ENCODE measurements at regions not wholly inside any gene's neighbourhood (a gene's known extent, or its start where the extent isn't known, plus 50 kb on each side); places are given as distances from the start of the nearest gene placed in this dataset.

DNA sequence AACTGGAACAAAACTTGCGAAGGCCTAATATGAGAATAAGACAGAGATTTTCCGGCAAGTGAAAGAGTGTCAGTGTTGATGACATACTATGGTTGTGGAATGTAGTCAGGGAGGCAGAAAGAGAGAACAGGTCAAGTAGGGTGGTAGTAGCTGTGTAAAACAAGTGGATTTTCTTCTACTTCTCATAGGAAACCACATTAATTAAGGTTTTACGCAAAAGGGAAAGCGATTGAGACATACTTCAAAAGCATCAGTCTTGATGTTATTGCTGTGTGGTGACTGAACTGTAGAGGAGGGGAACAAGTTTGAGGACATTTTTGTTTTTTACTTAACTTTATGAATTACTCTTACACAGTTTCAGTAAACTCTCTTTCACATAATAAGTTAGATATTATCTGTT, 186.0 kb upstream of the CNTN5 start:
- H3K27me3 ChIP-seq (ENCODE audit: low read length), result no peaks in the 10 kb centered on the region
- H3K4me2 ChIP-seq (ENCODE audit: low read length), result no peak overlapping the region
- H3K27ac ChIP-seq (ENCODE audit: low read length), result no peak overlapping the region
- no peak overlapping the region for H2AFZ ChIP-seq (ENCODE audit: low read length)
- intact Hi-C loops (cut with micrococcal nuclease), result no loop called here
- H3K4me1 ChIP-seq (ENCODE audit: insufficient read depth, low read length), result no peaks in the 10 kb centered on the region
- ATAC-seq (no peak), DNase-seq (no peak)
- TF ChIP-seq EZH2 (IDR thresholded peaks at IDR 0.05; ENCODE audit: low read length, unreplicated experiment) (no peak), EZH2phosphoT487 (IDR thresholded peaks at IDR 0.05; ENCODE audit: borderline replicate concordance, low read length) (no peak)
- TF ChIP-seq, protein P1, sequence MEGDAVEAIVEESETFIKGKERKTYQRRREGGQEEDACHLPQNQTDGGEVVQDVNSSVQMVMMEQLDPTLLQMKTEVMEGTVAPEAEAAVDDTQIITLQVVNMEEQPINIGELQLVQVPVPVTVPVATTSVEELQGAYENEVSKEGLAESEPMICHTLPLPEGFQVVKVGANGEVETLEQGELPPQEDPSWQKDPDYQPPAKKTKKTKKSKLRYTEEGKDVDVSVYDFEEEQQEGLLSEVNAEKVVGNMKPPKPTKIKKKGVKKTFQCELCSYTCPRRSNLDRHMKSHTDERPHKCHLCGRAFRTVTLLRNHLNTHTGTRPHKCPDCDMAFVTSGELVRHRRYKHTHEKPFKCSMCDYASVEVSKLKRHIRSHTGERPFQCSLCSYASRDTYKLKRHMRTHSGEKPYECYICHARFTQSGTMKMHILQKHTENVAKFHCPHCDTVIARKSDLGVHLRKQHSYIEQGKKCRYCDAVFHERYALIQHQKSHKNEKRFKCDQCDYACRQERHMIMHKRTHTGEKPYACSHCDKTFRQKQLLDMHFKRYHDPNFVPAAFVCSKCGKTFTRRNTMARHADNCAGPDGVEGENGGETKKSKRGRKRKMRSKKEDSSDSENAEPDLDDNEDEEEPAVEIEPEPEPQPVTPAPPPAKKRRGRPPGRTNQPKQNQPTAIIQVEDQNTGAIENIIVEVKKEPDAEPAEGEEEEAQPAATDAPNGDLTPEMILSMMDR (conservative IDR thresholded peaks at IDR 0.05; ENCODE audit: low read depth, low read length), result no peak
- no peaks in the 10 kb centered on the region for H3K36me3 ChIP-seq (ENCODE audit: low read depth, low read length)
- CTCF ChIA-PET, result no interaction called here
- H3F3A ChIP-seq (ENCODE audit: low read length, unreplicated experiment), result no peaks in the 10 kb centered on the region
- no peak overlapping the region for H3K9ac ChIP-seq (ENCODE audit: low read length)
- POLR2A ChIA-PET (ENCODE audit: unreplicated experiment), result no interaction called here
- BruUV-seq (replicated peaks), result no TSS peak
- no peaks in the 10 kb centered on the region for H3K9me2 ChIP-seq (replicated peaks; ENCODE audit: low read length)
- H3K4me3 ChIP-seq (ENCODE audit: low read length), result no peak overlapping the region
- H3K79me2 ChIP-seq (ENCODE audit: low read length), result no peaks in the 10 kb centered on the region
- no peaks in the 10 kb centered on the region for H3K9me3 ChIP-seq (ENCODE audit: low read length)
- no peaks in the 10 kb centered on the region for H4K20me1 ChIP-seq (ENCODE audit: low read length)

DNA sequence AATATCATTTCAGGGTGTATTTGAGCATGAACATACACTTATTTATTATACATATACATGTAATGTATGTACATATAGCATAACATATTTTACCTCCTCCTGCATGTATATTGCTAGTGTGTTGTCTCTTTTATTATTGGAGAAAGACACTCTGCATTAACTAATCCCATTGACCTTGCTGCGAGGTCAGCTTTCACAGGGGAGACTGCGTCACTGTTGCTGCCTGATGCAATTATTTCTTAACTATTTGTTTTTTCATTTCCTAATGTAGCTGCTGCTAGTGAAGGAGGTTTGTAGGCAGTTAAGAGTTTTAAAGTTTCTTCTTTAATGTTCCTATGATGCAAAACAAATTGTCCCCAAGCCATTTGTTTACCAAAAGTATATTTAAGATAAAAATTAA, 185.4 kb upstream of the CNTN5 start:
- H3K27me3 ChIP-seq (ENCODE audit: low read length), result no peaks in the 10 kb centered on the region
- no peaks in the 10 kb centered on the region for H3K9me2 ChIP-seq (replicated peaks; ENCODE audit: low read length)
- no peak overlapping the region for H2AFZ ChIP-seq (ENCODE audit: low read length)
- no peaks in the 10 kb centered on the region for H3F3A ChIP-seq (ENCODE audit: low read length, unreplicated experiment)
- TF ChIP-seq EZH2 (IDR thresholded peaks at IDR 0.05; ENCODE audit: low read length, unreplicated experiment) (no peak), EZH2phosphoT487 (IDR thresholded peaks at IDR 0.05; ENCODE audit: borderline replicate concordance, low read length) (no peak)
- TF ChIP-seq, protein P1 (conservative IDR thresholded peaks at IDR 0.05; ENCODE audit: low read depth, low read length), result no peak
- ATAC-seq, result no peak
- H3K79me2 ChIP-seq (ENCODE audit: low read length), result no peaks in the 10 kb centered on the region
- no peak overlapping the region for H3K4me3 ChIP-seq (ENCODE audit: low read length)
- H3K9me3 ChIP-seq (ENCODE audit: low read length), result no peaks in the 10 kb centered on the region
- no peaks in the 10 kb centered on the region for H3K4me1 ChIP-seq (ENCODE audit: insufficient read depth, low read length)
- intact Hi-C loops (cut with micrococcal nuclease), result no loop called here
- ChIA-PET CTCF (no interaction called here), POLR2A (ENCODE audit: unreplicated experiment) (no interaction called here)
- DNase-seq, result no peak
- no peak overlapping the region for H3K9ac ChIP-seq (ENCODE audit: low read length)
- H3K27ac ChIP-seq (ENCODE audit: low read length), result no peak overlapping the region
- no peaks in the 10 kb centered on the region for H3K36me3 ChIP-seq (ENCODE audit: low read depth, low read length)
- no peak overlapping the region for H3K4me2 ChIP-seq (ENCODE audit: low read length)
- no TSS peak for BruUV-seq (replicated peaks)
- H4K20me1 ChIP-seq (ENCODE audit: low read length), result no peaks in the 10 kb centered on the region

DNA sequence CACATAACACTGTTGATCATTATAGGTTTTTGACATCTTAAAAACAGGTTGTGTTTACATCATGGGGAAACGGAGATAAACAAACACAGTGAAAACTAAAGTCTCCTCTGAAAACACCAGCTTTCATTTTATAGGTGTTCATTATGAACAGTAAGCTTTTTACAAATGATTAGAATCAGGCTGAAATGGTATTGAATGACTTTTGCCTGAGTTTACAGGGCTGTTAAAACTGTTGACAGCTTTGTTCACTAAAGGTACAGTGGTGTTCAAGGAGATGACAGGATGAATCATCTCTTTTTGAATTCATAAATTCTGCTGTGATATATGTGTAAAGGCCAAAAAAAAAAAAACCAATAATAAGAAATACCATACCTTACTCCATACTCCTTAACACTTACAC, 184.6 kb upstream of the CNTN5 start:
- no TSS peak for BruUV-seq (replicated peaks)
- H3K27ac ChIP-seq (ENCODE audit: low read length), result no peak overlapping the region
- POLR2A ChIA-PET (ENCODE audit: unreplicated experiment), result no interaction called here
- no peaks in the 10 kb centered on the region for H3K79me2 ChIP-seq (ENCODE audit: low read length)
- CTCF ChIA-PET, result no interaction called here
- H3K4me1 ChIP-seq (ENCODE audit: insufficient read depth, low read length), result no peaks in the 10 kb centered on the region
- DNase-seq (no peak), ATAC-seq (no peak)
- H4K20me1 ChIP-seq (ENCODE audit: low read length), result no peaks in the 10 kb centered on the region
- H3K9ac ChIP-seq (ENCODE audit: low read length), result no peak overlapping the region
- TF ChIP-seq EZH2phosphoT487 (IDR thresholded peaks at IDR 0.05; ENCODE audit: borderline replicate concordance, low read length) (no peak), EZH2 (IDR thresholded peaks at IDR 0.05; ENCODE audit: low read length, unreplicated experiment) (no peak)
- TF ChIP-seq, protein P1 (conservative IDR thresholded peaks at IDR 0.05; ENCODE audit: low read depth, low read length), result no peak
- intact Hi-C loops (cut with micrococcal nuclease), result no loop called here
- H3K27me3 ChIP-seq (ENCODE audit: low read length), result no peaks in the 10 kb centered on the region
- H3K36me3 ChIP-seq (ENCODE audit: low read depth, low read length), result no peaks in the 10 kb centered on the region
- no peak overlapping the region for H3K4me3 ChIP-seq (ENCODE audit: low read length)
- H2AFZ ChIP-seq (ENCODE audit: low read length), result no peak overlapping the region
- peaks cover 1% of the 10 kb centered on the region; the same call in 1 of the 2 replicates for H3K9me3 ChIP-seq (ENCODE audit: low read length)
- H3K9me2 ChIP-seq (replicated peaks; ENCODE audit: low read length), result no peaks in the 10 kb centered on the region
- no peaks in the 10 kb centered on the region for H3F3A ChIP-seq (ENCODE audit: low read length, unreplicated experiment)
- H3K4me2 ChIP-seq (ENCODE audit: low read length), result no peak overlapping the region
